Smooth muscle cell (in vitro differentiated cells): ENCODE measurements at regions not wholly inside any gene's neighbourhood (a gene's known extent, or its start where the extent isn't known, plus 50 kb on each side); places are given as distances from the start of the nearest gene placed in this dataset.

Experiments
- DNase-seq: peaks from one replicate; lab custom pipeline; 2025; ENCODE audit not compliant: unreplicated experiment; lab: John Stamatoyannopoulos, UW
- H2AFZ ChIP-seq: fragments of 200-600 bp; sonication (generic); 2 replicates; pipeline ENCODE4 v1.6.0; 2016; ENCODE audit warnings: antibody characterized with exemption, low read depth, mild to moderate bottlenecking
- H3F3A ChIP-seq: fragments of 200-600 bp; sonication (generic); 2 replicates; pipeline ENCODE4 v1.6.0; 2017; ENCODE audit warnings: antibody characterized with exemption, low read depth
- H3K27ac ChIP-seq: fragments of 200-600 bp; sonication (generic); 2 replicates; pipeline ENCODE4 v1.5.1; 2016; ENCODE audit warnings: low read depth, mild to moderate bottlenecking
- H3K27me3 ChIP-seq: fragments of 200-600 bp; sonication (generic); 2 replicates; pipeline ENCODE4 v1.6.1; 2016; ENCODE audit warnings: low read depth, mild to moderate bottlenecking
- H3K36me3 ChIP-seq: fragments of 200-600 bp; sonication (generic); 2 replicates; pipeline ENCODE4 v1.5.1; 2016; ENCODE audit warnings: low read depth
- H3K4me1 ChIP-seq: fragments of 200-600 bp; sonication (generic); 2 replicates; pipeline ENCODE4 v1.5.1; 2016; ENCODE audit warnings: low read depth
- H3K4me2 ChIP-seq: fragments of 200-600 bp; sonication (generic); 2 replicates; pipeline ENCODE4 v1.6.0; 2016; ENCODE audit warnings: mild to moderate bottlenecking
- H3K4me3 ChIP-seq: fragments of 200-600 bp; sonication (generic); 2 replicates; pipeline ENCODE4 v1.5.1; 2016; ENCODE audit warnings: mild to moderate bottlenecking
- H3K79me2 ChIP-seq: fragments of 200-600 bp; sonication (generic); 2 replicates; pipeline ENCODE4 v1.6.0; 2016; ENCODE audit warnings: low read depth, mild to moderate bottlenecking
- H3K9ac ChIP-seq: fragments of 200-600 bp; sonication (generic); 2 replicates; pipeline ENCODE4 v1.6.0; 2016; ENCODE audit warnings: low read depth
- H3K9me3 ChIP-seq: fragments of 200-600 bp; sonication (generic); replicated peaks from 2 replicates; pipeline ENCODE4 v1.5.1; 2016; ENCODE audit warnings: low read depth
- H4K20me1 ChIP-seq: fragments of 200-600 bp; sonication (generic); 2 replicates; pipeline ENCODE4 v1.6.0; 2016; ENCODE audit warnings: low read depth
- whole genome bisulfite sequencing: methylation state at CpG from one replicate; pipeline ENCODE4 v1.1.7; 2016; ENCODE audit warnings: low lambda C conversion rate; 5-methylcytosine and 5-hydroxymethylcytosine counted together
- TF ChIP-seq, protein P1 (sequence below): fragments of 200-600 bp; sonication (generic); IDR thresholded peaks from 2 replicates; pipeline ENCODE4 v1.5.1; 2017; ENCODE audit warnings: borderline replicate concordance, mild to moderate bottlenecking, antibody characterized with exemption; ENCODE audit not compliant: insufficient read depth, poor library complexity, severe bottlenecking

GRCh38 chr2:152929628-152930027, 211.2 kb downstream of the ARL6IP6 start:
- Histone ChIP-seq H3K9me3 (no peaks in the 10 kb centered on the region), H3K4me3 (no peak overlapping the region), H3K4me2 (no peak overlapping the region), H4K20me1 (no peaks in the 10 kb centered on the region), H3F3A (no peaks in the 10 kb centered on the region), H3K9ac (no peak overlapping the region), H3K79me2 (no peaks in the 10 kb centered on the region), H3K36me3 (no peaks in the 10 kb centered on the region), H2AFZ (no peak overlapping the region), H3K27ac (no peak overlapping the region), H3K4me1 (no peaks in the 10 kb centered on the region), H3K27me3 (no peaks in the 10 kb centered on the region)
- no peak for DNase-seq
- WGBS = 95% methylated on average over 3 of the region's 3 CpGs
- TF ChIP-seq, protein P1, sequence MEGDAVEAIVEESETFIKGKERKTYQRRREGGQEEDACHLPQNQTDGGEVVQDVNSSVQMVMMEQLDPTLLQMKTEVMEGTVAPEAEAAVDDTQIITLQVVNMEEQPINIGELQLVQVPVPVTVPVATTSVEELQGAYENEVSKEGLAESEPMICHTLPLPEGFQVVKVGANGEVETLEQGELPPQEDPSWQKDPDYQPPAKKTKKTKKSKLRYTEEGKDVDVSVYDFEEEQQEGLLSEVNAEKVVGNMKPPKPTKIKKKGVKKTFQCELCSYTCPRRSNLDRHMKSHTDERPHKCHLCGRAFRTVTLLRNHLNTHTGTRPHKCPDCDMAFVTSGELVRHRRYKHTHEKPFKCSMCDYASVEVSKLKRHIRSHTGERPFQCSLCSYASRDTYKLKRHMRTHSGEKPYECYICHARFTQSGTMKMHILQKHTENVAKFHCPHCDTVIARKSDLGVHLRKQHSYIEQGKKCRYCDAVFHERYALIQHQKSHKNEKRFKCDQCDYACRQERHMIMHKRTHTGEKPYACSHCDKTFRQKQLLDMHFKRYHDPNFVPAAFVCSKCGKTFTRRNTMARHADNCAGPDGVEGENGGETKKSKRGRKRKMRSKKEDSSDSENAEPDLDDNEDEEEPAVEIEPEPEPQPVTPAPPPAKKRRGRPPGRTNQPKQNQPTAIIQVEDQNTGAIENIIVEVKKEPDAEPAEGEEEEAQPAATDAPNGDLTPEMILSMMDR = no peak

- H3K79me2 ChIP-seq = no peaks in the 10 kb centered on the region
- H3K27ac ChIP-seq = no peak overlapping the region
- H3K27me3 ChIP-seq = no peaks in the 10 kb centered on the region
- no peaks in the 10 kb centered on the region for H3F3A ChIP-seq
- no peaks in the 10 kb centered on the region for H3K36me3 ChIP-seq
- H2AFZ ChIP-seq = no peak overlapping the region
- no peak overlapping the region for H3K4me3 ChIP-seq
- whole genome bisulfite sequencing = 40% methylated on average over 11 of the region's 11 CpGs
- H4K20me1 ChIP-seq = no peaks in the 10 kb centered on the region
- TF ChIP-seq, protein P1 = peak; percentile 68
- H3K4me2 ChIP-seq = no peak overlapping the region
- no peaks in the 10 kb centered on the region for H3K9me3 ChIP-seq
- DNase-seq = no peak
- no peak overlapping the region for H3K9ac ChIP-seq
- H3K4me1 ChIP-seq = no peaks in the 10 kb centered on the region
Observed at GRCh38 chr2:152925547-152926448, 207.4 kb downstream of the ARL6IP6 start.

- Histone ChIP-seq H3K27me3 (no peaks in the 10 kb centered on the region), H3K27ac (no peak overlapping the region), H2AFZ (no peak overlapping the region), H3K79me2 (no peaks in the 10 kb centered on the region), H3F3A (no peaks in the 10 kb centered on the region), H3K4me2 (no peak overlapping the region), H3K4me1 (no peaks in the 10 kb centered on the region), H3K4me3 (no peak overlapping the region), H3K9ac (no peak overlapping the region), H4K20me1 (no peaks in the 10 kb centered on the region), H3K9me3 (no peaks in the 10 kb centered on the region), H3K36me3 (no peaks in the 10 kb centered on the region)
- 87% methylated on average over 3 of the region's 3 CpGs for WGBS
- DNase-seq = no peak
- TF ChIP-seq, protein P1 = no peak
Observed at GRCh38 chr2:152924722-152925121, 206.3 kb downstream of the ARL6IP6 start.

GRCh38 chr2:152924219-152924618, 205.8 kb downstream of the ARL6IP6 start:
- 77% methylated on average over 1 of the region's 1 CpG for WGBS
- no peak for DNase-seq
- Histone ChIP-seq H2AFZ (no peak overlapping the region), H3K9me3 (no peaks in the 10 kb centered on the region), H3K4me3 (no peak overlapping the region), H3F3A (no peaks in the 10 kb centered on the region), H3K36me3 (no peaks in the 10 kb centered on the region), H3K27ac (no peak overlapping the region), H3K27me3 (no peaks in the 10 kb centered on the region), H3K79me2 (no peaks in the 10 kb centered on the region), H3K4me1 (no peaks in the 10 kb centered on the region), H4K20me1 (no peaks in the 10 kb centered on the region), H3K4me2 (no peak overlapping the region), H3K9ac (no peak overlapping the region)
- TF ChIP-seq, protein P1 = no peak
